Sigmoid colon (tissue), 6 donors: ENCODE measurements at regions not wholly inside any gene's neighbourhood (a gene's known extent, or its start where the extent isn't known, plus 50 kb on each side); places are given as distances from the start of the nearest gene placed in this dataset.
A peak's percentile ranks its signal among the peaks of the same experiment; 100 is the strongest.

Experiments
- DNase-seq: peaks from one replicate; pipeline ENCODE4 v3.0.0-alpha.2; 2019
- H3K27ac ChIP-seq, 4 donors: fragments of 200-600 bp; sonication (generic); one replicate each; pipeline ENCODE4 v1.5.1; 2016 to 2019; ENCODE audit warnings: mild to moderate bottlenecking in 1 of 4
- H3K27me3 ChIP-seq, 3 donors: fragments of 200-600 bp; sonication (generic); one replicate each; pipeline ENCODE4 v1.5.1; 2019; ENCODE audit warnings: mild to moderate bottlenecking in 1 of 3
- H3K36me3 ChIP-seq, 4 donors: fragments of 200-600 bp; sonication (generic); one replicate each; pipeline ENCODE4 v1.5.1; 2016 to 2019
- H3K4me1 ChIP-seq, 4 donors: fragments of 200-600 bp; sonication (generic); one replicate each; pipeline ENCODE4 v1.5.1; 2017 to 2019
- H3K4me3 ChIP-seq, 4 donors: fragments of 200-600 bp; sonication (generic); one replicate each; pipeline ENCODE4 v1.5.1; 2017 to 2019; ENCODE audit warnings: mild to moderate bottlenecking in 2 of 4, moderate library complexity in 1 of 4
- H3K9me3 ChIP-seq, 4 donors: fragments of 200-600 bp in 3 of 4; sonication (generic) in 3 of 4; one replicate each; pipeline versions ENCODE4 v1.5.1 to v1.6.1; 2013 to 2019
- CTCF ChIP-seq, 4 experiments: fragments of 450-650 bp in 3 of 4; fragments of 200-600 bp in 1 of 4; IDR thresholded peaks; one replicate each; pipeline ENCODE4 v1.5.1; 2016 to 2019; ENCODE audit warnings: antibody characterized with exemption in 4 of 4, mild to moderate bottlenecking in 3 of 4, moderate library complexity in 2 of 4
- EP300 ChIP-seq, 4 donors: sonication (generic); formaldehyde crosslinking; IDR thresholded peaks; one replicate each; pipeline ENCODE4 v1.6.1; 2017; ENCODE audit warnings: antibody characterized with exemption in 4 of 4
- POLR2A ChIP-seq, 2 donors: fragments of 450-650 bp; IDR thresholded peaks; one replicate each; pipeline ENCODE4 v1.6.1; 2016; ENCODE audit warnings: antibody characterized with exemption in 2 of 2, mild to moderate bottlenecking in 2 of 2, moderate library complexity in 2 of 2
- POLR2AphosphoS5 ChIP-seq, 4 donors: sonication (generic); formaldehyde crosslinking; IDR thresholded peaks; one replicate each; pipeline ENCODE4 v1.6.1; 2017; ENCODE audit warnings: antibody characterized with exemption in 4 of 4
- WGBS, 2 donors: extraction: QIAGEN DNeasy Blood & Tissue Kit; methylation state at CpG; one replicate each; pipeline ENCODE4 v1.1.7; 2013; 5-methylcytosine and 5-hydroxymethylcytosine counted together
- intact Hi-C: fragments of 100-400 bp; cut with DNase I; formaldehyde crosslinking; loops from one replicate; pipeline ENCODE4 v1.15.1; 2023
- donor health status: healthy with polysubstance abuse.
- donor health status: healthy.

GRCh38 chr2:18445433-18446320 is 114.8 kb downstream of the RDH14 start:
- WGBS, 2 donors = 73 to 75% methylated on average over 7 of the region's 7 CpGs
- H3K27ac ChIP-seq = peak overlapping the region in 3 of 4 donors; percentile 51 to 61 (median 55)

GRCh38 chr2:18444806-18445205 is 115.6 kb downstream of the RDH14 start:
- TF ChIP-seq POLR2A (IDR thresholded peaks at IDR 0.05) = no peak
- no peak for TF ChIP-seq POLR2AphosphoS5 (IDR thresholded peaks at IDR 0.05)
- no peak for TF ChIP-seq EP300 (IDR thresholded peaks at IDR 0.05)
- TF ChIP-seq CTCF (IDR thresholded peaks at IDR 0.05) = no peak
- Histone ChIP-seq H3K4me1 (peaks cover 0 to 41% (median 29%) of the 10 kb centered on the region in 4 donors), H3K27ac (peak overlapping the region; percentile 36 to 61 (median 53)), H3K27me3 (no peaks in the 10 kb centered on the region), H3K9me3 (no peaks in the 10 kb centered on the region), H3K4me3 (no peak overlapping the region), H3K36me3 (no peaks in the 10 kb centered on the region)
- 74 to 79% methylated on average over 2 of the region's 2 CpGs for WGBS, 2 donors
- intact Hi-C loops = loop anchor here (5.0 kb wide), 2 partner anchors 37 to 72 kb away; no protein-coding TSS in a partner anchor
- DNase-seq = no peak

More at GRCh38 chr2:18445433-18446320, 114.8 kb downstream of the RDH14 start:
- no peaks in the 10 kb centered on the region for H3K36me3 ChIP-seq
- peak; percentile 25 to 69 (median 61) for TF ChIP-seq POLR2AphosphoS5 (IDR thresholded peaks at IDR 0.05)
- no peak for TF ChIP-seq EP300 (IDR thresholded peaks at IDR 0.05)
- no peak overlapping the region for H3K4me3 ChIP-seq
- intact Hi-C loops = loop anchor here (5.0 kb wide), 1 partner anchor 37 kb away; no protein-coding TSS in a partner anchor
- DNase-seq = peak; percentile 84
- no peaks in the 10 kb centered on the region for H3K27me3 ChIP-seq
- H3K9me3 ChIP-seq = no peaks in the 10 kb centered on the region
- H3K4me1 ChIP-seq = peaks cover 0 to 40% (median 26%) of the 10 kb centered on the region in 4 donors

GRCh38 chr2:18441583-18441982 is 118.9 kb downstream of the RDH14 start:
- Histone ChIP-seq H3K9me3 (no peaks in the 10 kb centered on the region), H3K4me3 (no peak overlapping the region), H3K36me3 (no peaks in the 10 kb centered on the region), H3K27me3 (no peaks in the 10 kb centered on the region), H3K4me1 (peaks cover 0 to 44% (median 30%) of the 10 kb centered on the region in 4 donors), H3K27ac (peak overlapping the region in 2 of 4 donors; percentile 29 to 46)
- WGBS, 2 donors = 24 to 66% methylated on average over 3 of the region's 3 CpGs
- no peak for DNase-seq
- TF ChIP-seq POLR2AphosphoS5 (IDR thresholded peaks at IDR 0.05) = peak in 3 of 4 donors; percentile 45 to 69 (median 58)
- TF ChIP-seq POLR2A (IDR thresholded peaks at IDR 0.05) = no peak
- intact Hi-C loops = loop anchor here (5.0 kb wide), 1 partner anchor 76 kb away; no protein-coding TSS in a partner anchor

- intact Hi-C loops = loop anchor here (5.0 kb wide), 1 partner anchor 77 kb away; no protein-coding TSS in a partner anchor
- Histone ChIP-seq H3K4me1 (peaks cover 0 to 43% (median 25%) of the 10 kb centered on the region in 4 donors), H3K27ac (peak overlapping the region in 2 of 4 donors; percentile 29 to 39)
Observed at GRCh38 chr2:18440777-18441176, 119.7 kb downstream of the RDH14 start.

GRCh38 chr2:18440141-18440661 is 120.3 kb downstream of the RDH14 start:
- H3K27me3 ChIP-seq = no peaks in the 10 kb centered on the region
- peaks cover 0 to 42% (median 21%) of the 10 kb centered on the region in 4 donors for H3K4me1 ChIP-seq
- intact Hi-C loops = loop anchor here (5.0 kb wide), 1 partner anchor 77 kb away; no protein-coding TSS in a partner anchor
- no peak overlapping the region for H3K4me3 ChIP-seq
- peak; percentile 74 for DNase-seq
- no peaks in the 10 kb centered on the region for H3K36me3 ChIP-seq
- no peaks in the 10 kb centered on the region for H3K9me3 ChIP-seq
- TF ChIP-seq EP300 (IDR thresholded peaks at IDR 0.05) (no peak), POLR2A (IDR thresholded peaks at IDR 0.05) (no peak), POLR2AphosphoS5 (IDR thresholded peaks at IDR 0.05) (peak in 2 of 4 donors; percentile 35 to 42), CTCF (IDR thresholded peaks at IDR 0.05) (no peak)
- WGBS, 2 donors = 89 to 91% methylated on average over 6 of the region's 6 CpGs
- peak overlapping the region in 2 of 4 donors; percentile 29 to 39 for H3K27ac ChIP-seq

More at GRCh38 chr2:18440777-18441176, 119.7 kb downstream of the RDH14 start:
- TF ChIP-seq CTCF (IDR thresholded peaks at IDR 0.05) (no peak), POLR2A (IDR thresholded peaks at IDR 0.05) (no peak), EP300 (IDR thresholded peaks at IDR 0.05) (no peak), POLR2AphosphoS5 (IDR thresholded peaks at IDR 0.05) (no peak)
- Histone ChIP-seq H3K9me3 (no peaks in the 10 kb centered on the region), H3K4me3 (no peak overlapping the region), H3K36me3 (no peaks in the 10 kb centered on the region), H3K27me3 (no peaks in the 10 kb centered on the region)
- 87 to 90% methylated on average over 4 of the region's 4 CpGs for WGBS, 2 donors
- no peak for DNase-seq
